GM21528 (cell line): ENCODE measurements at regions not wholly inside any gene's neighbourhood (a gene's known extent, or its start where the extent isn't known, plus 50 kb on each side); places are given as distances from the start of the nearest gene placed in this dataset.

Experiments
- ATAC-seq: cut with Tn5 transposase; IDR thresholded peaks from one replicate; pipeline ENCODE4 v1.9.1; 2021; ENCODE audit warnings: mild to moderate bottlenecking, moderate library complexity; ENCODE audit not compliant: unreplicated experiment, low FRiP score

DNA sequence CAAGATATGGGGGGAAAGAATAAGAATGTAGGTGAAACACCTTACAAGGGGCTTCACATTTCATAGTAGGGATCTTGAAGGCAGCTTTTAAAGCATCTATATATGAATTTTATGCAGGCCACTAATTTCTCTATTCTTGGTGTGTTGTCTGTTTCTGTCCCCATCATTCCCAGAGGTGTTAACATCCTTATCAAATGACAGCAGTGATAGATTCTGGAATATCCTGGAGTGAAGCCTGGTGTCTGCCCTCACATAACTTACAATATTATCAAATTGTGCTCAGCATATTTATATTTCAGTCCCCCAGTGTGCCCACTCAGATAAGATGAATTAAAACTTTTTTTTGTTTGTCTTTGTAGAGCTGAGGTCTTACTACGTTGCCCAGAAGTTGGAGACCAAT is 486.2 kb downstream of the EPHA4 start:
- no peak for ATAC-seq

DNA sequence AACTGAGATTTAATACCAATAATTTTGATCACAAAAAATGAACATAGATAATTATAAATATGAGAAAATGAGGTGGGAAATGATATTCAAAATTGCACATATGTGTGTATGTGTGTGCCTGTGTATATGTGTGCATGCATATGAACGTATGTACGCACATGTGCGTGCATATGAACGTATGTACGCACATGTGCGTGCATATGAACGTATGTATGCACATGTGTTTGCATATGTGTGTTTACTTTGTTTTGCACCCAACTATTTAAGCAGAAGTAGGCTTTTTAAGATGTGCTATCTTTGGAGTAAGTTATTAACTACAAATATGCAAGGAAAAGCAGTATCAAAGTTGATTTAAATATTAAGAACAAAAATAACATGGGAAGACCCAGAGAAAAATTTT is 484.3 kb downstream of the EPHA4 start:
- ATAC-seq = no peak

DNA sequence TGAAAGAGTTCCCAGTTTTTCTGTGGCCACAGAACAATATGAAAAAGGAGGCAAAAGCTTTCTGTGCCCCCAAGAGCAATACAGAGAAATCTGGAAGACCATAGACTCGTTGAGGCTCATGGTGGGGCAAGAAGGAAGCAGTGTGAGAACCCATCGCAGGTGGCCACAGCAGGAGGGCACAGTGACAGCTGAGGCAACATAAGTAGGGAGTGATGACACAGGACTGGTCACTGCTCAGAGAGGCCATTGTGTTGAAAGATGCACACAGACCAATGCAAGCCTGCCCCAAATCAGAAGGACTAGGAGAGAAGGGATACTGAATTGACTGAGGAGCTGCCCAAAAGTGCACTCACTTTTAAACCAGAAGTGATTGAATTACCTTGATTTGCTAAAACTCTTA is 483.6 kb downstream of the EPHA4 start:
- ATAC-seq = no peak

DNA sequence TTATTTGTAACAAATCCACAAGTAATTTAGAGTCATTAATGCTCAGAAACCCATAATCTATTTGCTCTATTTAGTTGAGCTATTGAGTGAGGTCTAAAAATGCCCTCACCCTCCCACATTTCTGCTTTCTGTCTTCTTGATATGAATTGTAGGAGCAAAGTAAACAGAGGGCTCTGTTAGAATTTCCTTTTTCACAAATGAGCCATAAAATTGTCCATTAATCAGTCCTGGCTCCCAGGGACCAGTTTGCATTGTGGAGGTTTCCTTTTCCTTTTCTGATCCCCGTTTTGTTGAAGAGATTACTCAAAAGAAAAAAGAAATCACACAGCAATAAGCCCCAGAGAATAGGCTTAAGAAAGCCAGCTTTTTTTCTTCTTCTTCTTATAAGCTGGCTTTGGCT is 476.7 kb downstream of the EPHA4 start:
- ATAC-seq = no peak

DNA sequence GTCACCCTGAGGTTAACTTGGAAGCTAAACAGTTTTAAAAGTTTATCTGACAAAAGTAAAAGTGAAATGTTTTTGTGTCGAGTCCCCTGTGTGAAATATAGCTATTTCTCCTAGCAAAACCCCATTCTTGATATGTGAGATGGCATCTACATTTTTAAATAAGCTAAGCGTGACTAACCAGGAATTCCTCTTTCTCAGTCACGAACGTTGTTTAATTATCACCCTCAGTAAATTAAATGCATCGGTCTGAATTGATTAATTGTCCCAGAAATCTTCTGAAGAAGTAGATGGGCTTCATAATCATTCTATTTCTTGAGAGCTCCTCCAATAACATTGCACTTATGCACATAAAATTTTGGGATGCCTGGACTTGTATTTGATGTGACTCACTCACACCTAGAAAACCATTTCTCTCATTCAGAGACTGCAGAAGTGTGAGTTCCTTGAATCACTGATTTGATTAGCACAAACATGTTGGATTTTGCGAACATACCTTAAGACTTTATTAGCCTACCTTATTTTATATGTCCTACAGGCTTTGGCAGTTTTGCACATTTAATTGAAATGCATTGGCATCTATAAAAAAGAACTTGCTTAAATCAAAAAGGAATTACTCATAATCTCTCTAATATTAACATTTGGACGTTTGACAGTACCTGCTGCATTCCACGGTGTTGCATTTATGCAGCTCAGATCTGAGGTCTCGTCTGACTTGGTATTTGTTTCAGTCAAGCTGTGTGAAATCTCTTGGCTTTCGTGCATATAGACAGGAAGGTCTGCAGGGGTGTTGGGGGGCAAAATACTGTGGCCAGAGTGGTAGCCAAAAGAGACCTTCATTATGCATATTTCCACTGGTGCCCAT is 475.2 kb downstream of the EPHA4 start:
- no peak for ATAC-seq

DNA sequence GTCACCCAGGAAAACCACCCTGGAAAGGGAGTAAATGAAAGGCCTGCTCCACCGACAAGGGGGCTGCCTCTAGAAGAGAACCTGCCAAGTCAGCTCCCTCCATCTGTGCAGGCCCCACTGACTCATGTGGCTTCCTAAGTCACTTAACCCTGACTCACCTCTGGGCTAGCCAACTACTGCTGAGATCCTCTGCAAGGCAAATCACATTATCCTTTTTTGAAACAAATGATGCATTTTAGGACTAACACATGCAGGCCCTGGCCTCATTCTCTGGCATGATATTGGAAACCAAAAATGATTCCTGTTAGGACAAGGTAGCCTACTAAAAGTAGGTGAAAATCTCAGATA is 474.6 kb downstream of the EPHA4 start:
- no peak for ATAC-seq

DNA sequence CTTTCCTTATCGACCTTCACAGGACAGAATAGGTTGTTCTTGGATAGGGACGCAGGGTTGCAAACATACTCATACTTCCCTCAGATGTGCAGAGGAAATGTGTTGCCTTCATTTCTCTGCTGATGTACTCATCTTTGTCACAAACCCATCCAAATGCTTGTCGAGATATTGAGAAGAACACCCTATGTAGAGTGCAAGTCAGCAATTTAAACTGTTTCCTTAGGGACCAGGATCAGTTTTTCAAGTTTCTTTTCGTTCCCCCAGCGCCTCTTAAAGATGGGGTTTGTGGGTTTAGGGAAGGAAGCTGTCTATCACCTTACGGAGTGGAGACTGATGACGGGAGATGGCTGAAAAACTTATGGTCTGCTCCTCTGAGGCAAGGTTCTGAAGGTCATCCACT is 474.2 kb downstream of the EPHA4 start:
- ATAC-seq = no peak

DNA sequence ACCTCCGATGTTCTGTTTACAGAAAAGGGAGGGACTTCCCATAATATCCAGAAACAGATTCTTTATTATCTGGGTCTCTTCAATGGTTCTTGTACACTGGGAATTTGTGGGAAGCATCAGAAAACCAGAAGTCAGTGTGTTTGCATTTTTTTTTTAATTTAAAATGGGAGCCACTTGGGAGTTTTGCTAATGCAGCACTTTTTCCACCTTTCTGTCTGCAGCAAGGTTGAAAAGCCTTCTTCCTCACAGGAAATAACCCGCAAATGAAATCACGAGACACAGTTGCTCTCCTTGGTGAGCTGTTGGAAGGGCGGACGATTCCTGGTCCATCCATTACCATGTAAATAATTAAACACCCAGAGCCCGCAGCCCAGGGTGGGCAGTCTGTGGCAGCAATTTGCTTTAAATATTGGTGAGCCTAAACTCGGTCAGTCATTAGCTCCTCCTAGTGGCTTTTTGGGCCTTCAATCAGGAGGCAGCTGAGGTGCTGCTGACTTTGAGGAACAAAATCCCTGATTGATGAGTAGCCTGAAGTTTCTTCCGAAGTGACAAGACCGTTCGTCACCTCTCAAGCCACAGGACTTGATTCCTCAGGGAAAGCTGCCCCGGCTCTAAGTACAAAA is 471.5 kb downstream of the EPHA4 start:
- no peak for ATAC-seq

DNA sequence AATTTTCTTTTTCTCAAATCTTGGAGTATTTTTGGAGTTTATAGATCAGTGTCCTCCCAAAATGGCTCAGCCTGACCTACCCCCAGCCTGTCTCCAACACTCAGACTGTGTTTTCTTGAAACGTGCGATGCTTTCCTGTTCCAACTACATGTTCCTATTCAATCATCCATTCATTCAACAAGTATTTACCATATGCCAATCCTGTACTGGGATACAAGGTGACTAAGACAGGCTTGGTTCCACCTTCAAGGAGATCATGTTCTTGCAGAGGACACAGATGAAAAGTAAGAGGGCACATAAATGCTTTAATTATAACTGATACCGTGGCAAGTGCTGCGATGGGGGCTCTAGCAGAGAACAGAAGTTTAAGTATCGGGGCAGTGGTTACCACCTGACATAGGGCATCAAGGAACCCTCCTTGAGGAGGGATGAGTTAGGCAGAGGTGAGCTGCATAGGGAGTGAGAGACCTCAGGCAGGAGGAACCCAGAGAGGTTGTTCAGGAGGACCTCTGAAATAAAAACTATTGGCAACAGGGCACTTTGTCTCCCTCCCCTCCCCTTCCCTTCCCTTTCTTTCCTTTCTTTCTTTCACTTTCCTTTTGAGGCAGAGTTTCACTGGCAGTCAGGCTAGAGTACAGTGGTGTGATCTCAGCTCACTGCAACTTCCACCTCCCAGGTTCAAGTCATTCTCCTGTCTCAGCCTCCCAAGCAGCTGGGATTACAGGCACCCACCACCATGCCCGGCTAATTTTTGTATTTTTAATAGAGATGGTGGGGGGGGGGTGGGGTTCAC is 469.0 kb downstream of the EPHA4 start:
- ATAC-seq = peak; percentile 60

DNA sequence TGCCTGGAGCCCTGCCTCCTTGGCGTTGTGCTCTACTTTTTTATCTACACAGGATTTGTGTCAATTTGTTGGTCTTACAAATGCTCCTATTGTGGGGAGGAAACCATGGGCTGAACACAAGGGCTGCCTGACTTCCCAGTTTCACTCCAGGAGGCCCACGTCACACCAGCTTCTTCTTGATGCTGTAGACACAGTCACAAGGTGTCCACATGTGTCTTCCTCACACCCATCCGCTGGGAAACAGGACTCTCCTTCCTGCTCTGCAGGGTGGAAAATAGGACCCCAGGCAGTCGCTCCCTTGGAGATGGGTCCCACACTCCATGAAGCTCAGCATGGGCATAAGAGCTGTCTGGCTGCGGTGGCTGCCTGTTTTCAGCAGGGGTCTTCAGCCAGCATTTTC is 468.2 kb downstream of the EPHA4 start:
- no peak for ATAC-seq

DNA sequence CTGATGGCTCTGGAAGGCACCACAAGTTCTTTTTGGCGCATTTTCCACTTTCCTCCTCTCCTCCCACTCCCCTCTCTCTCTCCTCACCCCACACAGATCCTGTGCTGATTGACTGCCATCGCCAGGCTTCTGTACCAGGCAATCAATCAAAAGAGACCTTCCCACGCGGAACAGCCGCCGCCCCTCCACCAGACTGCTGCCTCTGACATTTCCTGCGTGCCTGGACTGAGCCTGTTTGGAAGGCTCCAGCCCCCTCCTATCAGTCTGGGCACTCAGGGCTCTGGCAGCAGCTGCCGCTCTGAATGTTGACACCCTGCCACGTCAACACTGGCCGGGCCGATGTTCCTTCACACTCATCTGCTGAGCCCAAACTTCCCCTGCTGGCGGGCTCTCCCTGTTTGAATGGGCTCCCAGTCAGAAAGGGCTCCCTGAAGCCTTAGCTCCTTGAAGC is 467.7 kb downstream of the EPHA4 start:
- no peak for ATAC-seq

DNA sequence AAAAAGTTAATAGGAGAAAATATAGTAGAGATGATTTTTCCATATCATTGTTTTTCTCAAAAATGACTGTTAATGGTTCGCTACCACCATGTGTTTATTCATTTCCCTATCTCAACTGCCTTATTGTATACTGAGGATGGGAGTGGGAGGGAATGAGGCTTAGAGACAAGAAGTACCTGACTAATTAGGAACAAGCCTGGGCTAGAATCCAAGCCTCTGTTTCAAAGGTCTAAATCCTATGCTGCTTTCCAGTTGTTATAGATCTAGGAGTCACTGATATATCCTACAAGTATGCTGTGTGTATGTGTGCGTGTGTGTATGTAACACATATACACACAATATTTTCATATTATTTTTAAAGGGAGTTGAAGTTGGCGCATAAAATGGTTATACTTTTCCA is 465.9 kb downstream of the EPHA4 start:
- ATAC-seq = no peak

DNA sequence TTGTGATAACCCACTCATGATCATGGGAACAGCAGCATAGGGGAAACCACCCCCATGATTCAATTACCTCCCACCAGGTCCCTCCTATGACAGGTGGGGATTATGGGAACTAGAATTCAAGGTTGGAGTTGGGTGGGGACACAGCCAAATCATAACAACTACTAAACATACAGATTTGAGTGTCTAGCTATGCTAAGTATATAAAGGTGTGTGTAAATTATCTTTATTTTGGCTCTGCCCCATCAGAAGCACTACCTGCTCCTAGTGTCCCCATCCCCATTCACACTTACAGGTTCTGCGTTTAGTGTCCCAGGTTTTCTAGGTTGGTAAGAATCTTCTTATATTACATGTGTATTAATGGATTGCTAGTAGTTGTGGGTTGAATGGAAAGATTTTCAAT is 464.7 kb downstream of the EPHA4 start:
- ATAC-seq = no peak

DNA sequence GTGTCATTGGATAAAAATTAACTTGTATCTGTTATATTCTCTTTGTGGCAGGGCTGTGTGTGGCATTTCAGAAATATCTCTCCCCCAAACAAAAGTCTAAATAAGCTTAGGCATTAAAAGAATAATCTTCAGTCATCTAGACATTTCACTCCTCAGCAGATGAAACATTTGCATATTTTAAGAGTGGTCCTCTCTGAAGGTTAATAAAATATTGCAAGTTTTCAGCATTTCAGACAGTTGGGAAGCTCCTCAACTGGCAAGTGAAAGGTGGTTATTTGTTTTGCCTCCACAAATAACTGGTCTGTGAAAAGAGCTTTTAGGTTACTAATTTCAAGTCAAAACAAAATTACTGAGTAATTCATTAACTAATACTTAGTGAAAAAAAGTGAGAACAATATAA is 462.6 kb downstream of the EPHA4 start:
- ATAC-seq = no peak

DNA sequence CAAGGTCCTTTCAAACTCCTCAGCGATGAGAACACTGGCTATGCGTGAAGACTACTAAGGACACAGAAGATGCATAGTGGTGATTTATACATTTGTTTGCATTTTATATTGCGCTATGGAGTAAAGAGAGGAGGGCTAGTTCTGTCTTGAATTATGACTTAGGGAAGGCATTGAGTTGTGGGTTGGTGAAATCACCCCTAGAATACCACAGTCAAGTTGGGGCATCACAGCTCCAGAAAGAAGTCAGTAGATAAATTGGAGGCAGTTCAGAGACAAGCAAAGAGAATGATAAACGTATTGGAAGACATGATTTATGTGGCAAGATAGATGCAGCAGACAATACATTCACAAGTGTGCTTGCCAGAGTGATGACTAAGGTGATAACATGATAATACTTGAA is 460.4 kb downstream of the EPHA4 start:
- no peak for ATAC-seq

DNA sequence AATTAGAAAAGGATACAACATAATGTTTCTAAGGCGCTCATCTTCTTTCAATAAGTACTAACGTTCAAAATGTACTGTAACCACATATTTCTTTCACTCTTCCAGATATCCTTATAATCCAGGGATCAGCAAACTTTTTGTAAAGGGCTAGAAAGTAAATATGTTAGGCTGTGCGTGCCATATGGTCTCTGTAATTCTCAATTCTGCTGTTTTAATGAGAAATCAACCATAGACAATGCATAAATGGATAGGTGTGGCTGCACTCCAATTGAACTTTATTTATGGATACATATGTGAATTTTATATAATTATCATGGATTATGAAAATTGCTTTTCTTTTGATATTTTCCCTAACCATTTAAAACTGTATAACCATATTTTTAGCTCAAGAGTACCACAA is 459.4 kb downstream of the EPHA4 start:
- ATAC-seq = no peak

DNA sequence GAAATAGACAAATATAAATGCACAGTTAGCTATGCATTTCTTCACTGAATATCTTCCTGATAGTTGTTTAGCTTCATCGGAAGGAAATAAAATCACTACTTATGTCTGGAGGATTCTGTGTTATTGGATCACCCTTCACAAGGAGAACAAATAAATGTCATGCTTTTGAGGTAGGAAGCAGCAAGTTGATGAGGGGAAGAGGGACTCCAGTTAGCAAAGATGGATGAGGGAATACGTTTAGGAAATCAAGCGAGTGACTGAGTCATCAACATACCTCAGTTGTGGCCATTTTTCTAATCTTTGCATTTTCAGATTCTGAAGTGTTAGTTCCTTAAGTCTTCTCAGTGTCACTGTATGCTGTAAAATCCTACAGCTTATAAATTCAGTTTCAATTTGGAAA is 456.2 kb downstream of the EPHA4 start:
- no peak for ATAC-seq

DNA sequence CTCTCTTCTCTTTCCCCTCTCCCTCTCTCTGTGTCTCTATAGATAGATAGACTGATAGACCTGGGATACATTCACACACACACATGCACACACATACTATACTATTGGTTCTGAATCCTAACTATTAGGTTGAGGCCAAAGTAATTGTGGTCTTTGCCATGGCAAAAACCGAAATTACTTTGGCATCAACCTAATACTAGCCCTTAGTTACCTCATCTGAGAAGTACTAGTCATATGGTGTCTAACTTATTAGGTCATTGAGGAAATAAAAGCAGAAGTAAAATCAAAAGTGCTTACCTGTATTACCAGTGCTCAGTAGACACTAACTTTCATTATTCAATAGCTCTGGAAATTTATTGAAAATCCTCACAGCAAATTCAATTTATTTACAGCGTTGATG is 451.5 kb downstream of the EPHA4 start:
- peak; percentile 69 for ATAC-seq

DNA sequence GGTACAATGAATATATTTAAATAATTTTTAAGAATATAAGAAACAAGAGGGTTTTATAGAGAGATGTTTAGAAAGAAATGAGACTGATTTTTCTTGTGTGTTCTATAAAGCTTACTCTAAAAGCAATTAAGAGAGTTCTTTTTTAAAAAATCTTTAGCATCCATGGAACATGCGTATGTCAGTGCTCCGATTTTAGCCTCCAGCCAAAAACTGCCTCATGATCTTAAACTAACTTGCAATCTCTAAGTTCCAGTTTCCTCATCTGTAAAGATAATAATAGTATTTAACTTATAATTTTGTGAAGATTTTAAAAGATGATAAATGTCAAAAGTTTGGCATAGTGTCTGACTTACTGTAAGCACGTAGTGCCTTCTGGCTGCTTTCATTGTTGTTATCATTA is 448.7 kb downstream of the EPHA4 start:
- no peak for ATAC-seq

DNA sequence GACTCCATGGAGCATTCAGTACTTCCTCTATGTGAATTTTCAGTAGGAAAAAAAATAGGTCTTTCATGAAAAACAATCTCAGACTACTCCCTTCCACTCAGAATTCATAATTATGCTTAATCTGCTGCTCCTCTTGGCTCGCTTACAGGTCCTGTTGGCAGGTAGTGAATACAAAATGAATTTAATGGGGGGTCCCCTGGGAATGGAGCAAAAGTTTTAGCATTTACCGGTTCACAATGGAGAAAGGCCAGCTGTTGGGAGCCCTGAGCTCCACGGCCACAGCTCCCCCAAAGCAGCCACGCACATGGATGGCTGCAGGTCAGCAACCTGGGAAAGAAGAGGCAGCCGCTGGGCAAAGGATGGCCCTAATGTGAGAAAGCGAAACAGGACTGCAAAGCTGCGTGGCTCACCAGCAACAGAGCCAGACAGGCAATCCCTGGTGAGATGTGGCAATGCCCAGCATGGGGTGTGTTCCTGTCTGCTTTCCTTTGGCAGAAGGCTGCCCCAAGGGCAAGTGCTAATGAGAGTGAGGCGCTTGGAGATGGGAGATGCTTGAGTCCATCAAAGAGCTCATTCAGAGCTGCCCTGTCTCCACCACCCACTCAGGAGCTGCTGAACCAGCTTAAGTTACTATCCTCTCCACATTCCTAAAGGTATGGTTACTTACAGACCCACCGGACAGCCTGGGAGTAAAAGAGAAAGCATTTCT is 447.4 kb downstream of the EPHA4 start:
- no peak for ATAC-seq

DNA sequence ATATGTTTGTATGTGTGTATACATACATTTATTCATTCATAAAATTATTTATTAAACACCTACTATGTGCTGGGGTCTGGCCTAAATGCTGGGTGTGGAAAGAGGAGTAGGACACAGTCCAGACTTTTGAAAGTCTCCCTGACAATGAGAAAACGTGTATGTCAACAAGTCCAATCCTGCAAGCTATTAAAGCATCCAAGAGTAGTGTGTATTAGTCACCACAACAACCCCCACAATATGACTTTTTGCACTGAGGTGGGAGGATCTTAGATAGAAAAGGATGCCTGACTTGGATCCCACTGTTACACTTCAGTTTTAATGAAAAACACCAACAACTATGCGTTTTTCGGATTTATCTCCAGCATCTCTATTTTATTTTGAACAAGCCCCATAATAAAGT is 446.4 kb downstream of the EPHA4 start:
- ATAC-seq = no peak
